GM12878 (cell line): ENCODE measurements at regions not wholly inside any gene's neighbourhood (a gene's known extent, or its start where the extent isn't known, plus 50 kb on each side); places are given as distances from the start of the nearest gene placed in this dataset.

Experiments used
- ATAC-seq: fragments of 200-7000 bp; cut with Tn5 transposase; 3 replicates; pipeline ENCODE4 v1.9.1; 2020; ENCODE audit warnings: mild to moderate bottlenecking, moderate library complexity
- BruUV-seq: library from RNA; stranded (reverse); fragments of 400-500 nt; replicated peaks from 2 replicates; lab custom pipeline; 2021; lab: Mats Ljungman, UMichigan
- CTCF ChIA-PET: fragments of 300-600 bp; sonication (Branson Sonifier 250); formaldehyde crosslinking; extraction: SDS; loops from one replicate; lab custom pipeline; 2021; ENCODE audit warnings: inconsistent platforms; lab: Yijun Ruan, JAX
- POLR2A ChIA-PET: fragments of 350-600 bp; formaldehyde crosslinking; extraction: SDS; loops from one replicate; lab custom pipeline; 2021; ENCODE audit warnings: inconsistent platforms; lab: Charles Lee
- RAD21 ChIA-PET: fragments of 300-600 bp; sonication (Branson Sonifier 250); formaldehyde crosslinking; loops from one replicate; lab custom pipeline; 2023; ENCODE audit warnings: antibody characterized with exemption; ENCODE audit not compliant: unreplicated experiment; lab: Charles Lee
- SMC1A ChIA-PET: fragments of 300-600 bp; sonication (Branson Sonifier 250); formaldehyde crosslinking; loops from one replicate; lab custom pipeline; 2023; ENCODE audit not compliant: unreplicated experiment, uncharacterized antibody; lab: Charles Lee
- DNase-seq: peaks from one replicate; pipeline ENCODE4 v3.0.0-alpha.2; 2011; ENCODE audit warnings: low read depth, low spot score
- FAIRE-seq: peaks from 3 replicates; lab custom pipeline; 2011; peaks lifted over from hg19 to GRCh38; lab: Jason Lieb, UNC
- H2AFZ ChIP-seq: 2 replicates; pipeline ENCODE4 v1.6.0; 2011; ENCODE audit warnings: low read depth, low read length, control low read depth; ENCODE audit not compliant: control insufficient read depth
- H3K27ac ChIP-seq: 2 replicates; pipeline ENCODE4 v1.5.1; 2011; ENCODE audit warnings: control low read depth; ENCODE audit not compliant: control insufficient read depth, insufficient read depth
- H3K27me3 ChIP-seq, 2 experiments: replicated peaks in 1 of 2; 2 replicates each; pipeline versions ENCODE4 v1.6.0 to v1.6.1; 2011; ENCODE audit warnings: low read length in 1 of 2; ENCODE audit not compliant: control insufficient read depth in 2 of 2, insufficient read depth in 2 of 2
- H3K36me3 ChIP-seq, 2 experiments: 2 replicates each; pipeline ENCODE4 v1.5.1; 2011; ENCODE audit warnings: low read length in 1 of 2; ENCODE audit not compliant: control insufficient read depth in 2 of 2, insufficient read depth in 2 of 2
- H3K4me1 ChIP-seq: 2 replicates; pipeline ENCODE4 v1.6.1; 2011; ENCODE audit warnings: mild to moderate bottlenecking, low read length, moderate library complexity, mixed read lengths; ENCODE audit not compliant: control insufficient read depth, insufficient read depth
- H3K4me2 ChIP-seq: 2 replicates; pipeline ENCODE4 v1.6.0; 2011; ENCODE audit warnings: control low read depth; ENCODE audit not compliant: control insufficient read depth, insufficient read depth
- H3K4me3 ChIP-seq: fragments of 200-600 bp; sonication (generic); 2 replicates; pipeline ENCODE4 v1.5.1; 2016
- H3K79me2 ChIP-seq: 2 replicates; pipeline ENCODE4 v1.6.0; 2011; ENCODE audit warnings: low read length; ENCODE audit not compliant: control insufficient read depth, insufficient read depth
- H3K9ac ChIP-seq: 2 replicates; pipeline ENCODE4 v1.8.0; 2011; ENCODE audit warnings: low read length, control low read depth, mixed read lengths; ENCODE audit not compliant: control insufficient read depth, insufficient read depth
- H3K9me3 ChIP-seq: replicated peaks from 3 replicates; pipeline ENCODE4 v1.5.1; 2011; ENCODE audit warnings: mild to moderate bottlenecking, low read length; ENCODE audit not compliant: control insufficient read depth, insufficient read depth
- H4K20me1 ChIP-seq: 2 replicates; pipeline ENCODE4 v1.6.0; 2011; ENCODE audit not compliant: control insufficient read depth, insufficient read depth
- BCL11A ChIP-seq: IDR thresholded peaks from 2 replicates; pipeline ENCODE4 v1.6.1; 2011; ENCODE audit warnings: low read depth, low read length
- BHLHE40 ChIP-seq, 2 experiments: fragments of 450-650 bp in 1 of 2; IDR thresholded peaks; 2 replicates each; pipeline ENCODE4 v1.6.1; 2011 to 2017; ENCODE audit warnings: low read depth in 2 of 2, borderline replicate concordance in 1 of 2, improper control_type of control experiment in 1 of 2, low read length in 1 of 2, mild to moderate bottlenecking in 1 of 2
- CHD1 ChIP-seq: IDR thresholded peaks from 2 replicates; pipeline ENCODE4 v1.6.1; 2012; ENCODE audit warnings: low read depth, low read length, improper control_type of control experiment
- GABPA ChIP-seq: IDR thresholded peaks from 2 replicates; pipeline ENCODE4 v1.6.1; 2014; ENCODE audit warnings: antibody characterized with exemption, low read depth, mild to moderate bottlenecking, inconsistent platforms
- MAX ChIP-seq: IDR thresholded peaks from 2 replicates; pipeline ENCODE4 v1.6.1; 2012; ENCODE audit warnings: low read depth, low read length, improper control_type of control experiment
- POLR2AphosphoS2 ChIP-seq: IDR thresholded peaks from 2 replicates; pipeline ENCODE4 v1.6.1; 2011; ENCODE audit warnings: low read depth, mild to moderate bottlenecking, low read length, improper control_type of control experiment, moderate library complexity
- PRDM15 ChIP-seq: fragments of 450-650 bp; formaldehyde crosslinking; IDR thresholded peaks from 2 replicates; pipeline ENCODE4 v1.4.0; 2020; ENCODE audit warnings: mild to moderate bottlenecking, moderate library complexity
- RCOR1 ChIP-seq: conservative IDR thresholded peaks from 2 replicates; pipeline ENCODE4 v1.6.1; 2012; ENCODE audit warnings: low read depth, low read length, improper control_type of control experiment
- USF2 ChIP-seq: IDR thresholded peaks from 2 replicates; pipeline ENCODE4 v1.6.1; 2011; ENCODE audit warnings: low read depth, low read length, improper control_type of control experiment, borderline replicate concordance
- ZBTB11 ChIP-seq: fragments of 450-650 bp; formaldehyde crosslinking; IDR thresholded peaks from 2 replicates; pipeline ENCODE4 v1.5.0; 2022; ENCODE audit warnings: mild to moderate bottlenecking, missing genetic modification characterization
- ZBTB40 ChIP-seq: fragments of 450-650 bp; IDR thresholded peaks from 2 replicates; pipeline ENCODE4 v1.6.1; 2016; ENCODE audit warnings: mild to moderate bottlenecking, moderate library complexity, borderline replicate concordance
- ZNF207 ChIP-seq: fragments of 450-650 bp; IDR thresholded peaks from 2 replicates; pipeline ENCODE4 v1.6.1; 2014; ENCODE audit warnings: antibody characterized with exemption, mild to moderate bottlenecking, borderline replicate concordance
- WGBS: methylation state at CpG from one replicate; pipeline ENCODE4 v1.1.6; 2016; ENCODE audit warnings: low lambda C conversion rate; ENCODE audit not compliant: insufficient replicate concordance, insufficient coverage; ENCODE audit errors: missing lambda C conversion rate; 5-methylcytosine and 5-hydroxymethylcytosine counted together
- in situ Hi-C: fragments of 300-500 bp; cut with MboI; formaldehyde crosslinking; loops from 9 replicates; pipeline ENCODE4 v1.14.3; 2018; ENCODE audit warnings: mixed read lengths
- intact Hi-C: fragments of 100-400 bp; cut with micrococcal nuclease; formaldehyde crosslinking; loops from one replicate; pipeline ENCODE4 v1.14.2; 2022; ENCODE audit not compliant: unreplicated experiment

- POLR2A ChIA-PET, result no interaction called here
- no peaks in the 10 kb centered on the region for H3K36me3 ChIP-seq
- H3K27ac ChIP-seq, result no peak overlapping the region
- RAD21 ChIA-PET, result no interaction called here
- no peaks in the 10 kb centered on the region for H3K79me2 ChIP-seq
- H4K20me1 ChIP-seq, result no peaks in the 10 kb centered on the region
- in situ Hi-C loops, result no loop called here
- CTCF ChIA-PET, result no interaction called here
- no peak overlapping the region for H3K4me3 ChIP-seq
- H3K27me3 ChIP-seq, result no peaks in the 10 kb centered on the region
- SMC1A ChIA-PET, result no interaction called here
- no peak for FAIRE-seq
- no peak for DNase-seq
- no peaks in the 10 kb centered on the region; the same call in 2 of the 3 replicates for H3K9me3 ChIP-seq
- no peak overlapping the region for H2AFZ ChIP-seq
- intact Hi-C loops, result no loop called here
- no peak overlapping the region for H3K9ac ChIP-seq
- no peak for ATAC-seq
- no peaks in the 10 kb centered on the region for H3K4me1 ChIP-seq
- 42% methylated on average over 10 of the region's 10 CpGs for whole genome bisulfite sequencing
- BruUV-seq, result no TSS peak
- H3K4me2 ChIP-seq, result no peak overlapping the region
- no peak for TF ChIP-seq ZNF207
- no peak for TF ChIP-seq ZBTB11 (CRISPR knock-in tag)
- TF ChIP-seq PRDM15, result no peak
- TF ChIP-seq CHD1, result no peak
- no peak for TF ChIP-seq USF2
- TF ChIP-seq MAX, result no peak
- no peak for TF ChIP-seq RCOR1
- TF ChIP-seq BCL11A, result no peak
- TF ChIP-seq POLR2AphosphoS2, result no peak
- TF ChIP-seq GABPA, result no peak
- TF ChIP-seq BHLHE40 (IDR thresholded peaks at IDR 0.05; ENCODE audit: borderline replicate concordance in 1 of 2, low read depth in 2 of 2, low read length in 1 of 2), result no peak
- no peak for TF ChIP-seq ZBTB40
These were observed 250.2 kb upstream of the ATP10A start for GRCh38 chr15:26113296-26113695.
